ENCODE measurements at regions not wholly inside any gene's neighbourhood (a gene's known extent, or its start where the extent isn't known, plus 50 kb on each side); places are given as distances from the start of the nearest gene placed in this dataset.

- no peak overlapping the region for H3K4me2 ChIP-seq (ENCODE audit: control insufficient read depth, insufficient read depth)
- POLR2A ChIA-PET, result no interaction called here
- CTCF ChIA-PET, result interaction anchor here (0.5 to 1.7 kb wide), 6 partner anchors 8 to 239 kb away, joined by 3 to 9 read pairs (median 3); no protein-coding TSS in a partner anchor
- FAIRE-seq (no peak), ATAC-seq (no peak), DNase-seq (ENCODE audit: low read depth, low spot score) (no peak)
- SMC1A ChIA-PET (ENCODE audit: uncharacterized antibody, unreplicated experiment), result interaction anchor here (0.7 to 1.9 kb wide), 2 partner anchors 78 to 239 kb away, joined by 3 to 4 read pairs; no protein-coding TSS in a partner anchor
- H3K9me3 ChIP-seq (replicated peaks; ENCODE audit: control insufficient read depth, insufficient read depth, low read length), result no peaks in the 10 kb centered on the region
- intact Hi-C loops (cut with micrococcal nuclease; ENCODE audit: unreplicated experiment) (loop anchor here (5.0 kb wide), 2 partner anchors 94 to 514 kb away; no protein-coding TSS in a partner anchor), in situ Hi-C loops (cut with MboI) (no loop called here)
- no peak overlapping the region for H2AFZ ChIP-seq (ENCODE audit: control insufficient read depth, low read depth, low read length)
- H3K36me3 ChIP-seq (ENCODE audit: control insufficient read depth in 2 of 2, insufficient read depth in 2 of 2, low read length in 1 of 2), result no peaks in the 10 kb centered on the region
- peaks cover 10 to 19% of the 10 kb centered on the region in 2 experiments for H3K27me3 ChIP-seq (replicated peaks in 1 of 2; ENCODE audit: control insufficient read depth in 2 of 2, insufficient read depth in 2 of 2, low read length in 1 of 2)
- TF ChIP-seq HCFC1 (IDR thresholded peaks at IDR 0.05; ENCODE audit: low read length), result no peak
- TF ChIP-seq CHD1 (IDR thresholded peaks at IDR 0.05; ENCODE audit: low read depth, low read length), result no peak
- TF ChIP-seq ZNF622 (IDR thresholded peaks at IDR 0.05), result no peak
- TF ChIP-seq E2F4 (IDR thresholded peaks at IDR 0.05; ENCODE audit: low read depth, low read length), result no peak
- no peak for TF ChIP-seq RAD51 (IDR thresholded peaks at IDR 0.05)
- TF ChIP-seq NFYB (IDR thresholded peaks at IDR 0.05; ENCODE audit: insufficient read depth, low read depth, low read length), result no peak
- no peak for TF ChIP-seq MXI1 (IDR thresholded peaks at IDR 0.05; ENCODE audit: low read depth, low read length)
- no peak for TF ChIP-seq RCOR1 (conservative IDR thresholded peaks at IDR 0.05; ENCODE audit: low read depth, low read length)
- no peaks in the 10 kb centered on the region for H3K4me1 ChIP-seq (ENCODE audit: control insufficient read depth, insufficient read depth, low read length)
- RAD21 ChIA-PET (ENCODE audit: unreplicated experiment), result no interaction called here
- no TSS peak for BruUV-seq (replicated peaks)
- no peaks in the 10 kb centered on the region for H3K79me2 ChIP-seq (ENCODE audit: control insufficient read depth, insufficient read depth, low read length)
- H3K4me3 ChIP-seq, result no peak overlapping the region
- H3K27ac ChIP-seq (ENCODE audit: control insufficient read depth, insufficient read depth), result no peak overlapping the region
- H4K20me1 ChIP-seq (ENCODE audit: control insufficient read depth, insufficient read depth), result no peaks in the 10 kb centered on the region
- no peak overlapping the region for H3K9ac ChIP-seq (ENCODE audit: control insufficient read depth, insufficient read depth, low read length)
- WGBS (ENCODE audit: insufficient coverage, insufficient replicate concordance, low lambda C conversion rate, missing lambda C conversion rate), result 35% methylated on average over 5 of the region's 5 CpGs
Measured at GRCh38 chr4:140251571-140251970, 97.6 kb upstream of the MAML3 start.

Data from GM12878 (cell line).